Thoracic aorta (tissue), 2 donors: ENCODE measurements at regions not wholly inside any gene's neighbourhood (a gene's known extent, or its start where the extent isn't known, plus 50 kb on each side); places are given as distances from the start of the nearest gene placed in this dataset.

Experiments
- ATAC-seq: fragments of 150-250 bp; one replicate; pipeline ENCODE4 v1.8.0; 2017; ENCODE audit warnings: low read depth; ENCODE audit not compliant: insufficient number of reproducible peaks, low FRiP score
- DNase-seq: peaks from one replicate; pipeline ENCODE4 v3.0.0-alpha.2; 2020; ENCODE audit warnings: low spot score
- H3K27ac ChIP-seq, 2 donors: fragments of 200-600 bp; sonication (generic); 1 replicate in 1 of 2; 2 replicates in 1 of 2; pipeline ENCODE4 v1.5.1; 2016; ENCODE audit warnings: mild to moderate bottlenecking in 2 of 2, moderate library complexity in 2 of 2
- H3K27me3 ChIP-seq: fragments of 200-600 bp; sonication (generic); replicated peaks from 2 replicates; pipeline ENCODE4 v1.6.0; 2016; ENCODE audit warnings: mild to moderate bottlenecking; ENCODE audit not compliant: insufficient read depth
- H3K36me3 ChIP-seq: fragments of 200-600 bp; sonication (generic); one replicate; pipeline ENCODE4 v1.5.1; 2016
- H3K4me1 ChIP-seq, 2 donors: fragments of 200-600 bp; sonication (generic); 1 replicate in 1 of 2; 2 replicates in 1 of 2; pipeline versions ENCODE4 v1.5.1 to v1.6.0; 2016; ENCODE audit warnings: low read depth in 2 of 2, mild to moderate bottlenecking in 1 of 2; ENCODE audit not compliant: control insufficient read depth in 1 of 2
- H3K4me3 ChIP-seq: fragments of 200-600 bp; sonication (generic); 2 replicates; pipeline ENCODE4 v1.5.1; 2016; ENCODE audit warnings: mild to moderate bottlenecking
- H3K9me3 ChIP-seq: fragments of 200-600 bp; sonication (generic); 2 replicates; pipeline ENCODE4 v1.5.1; 2016
- TF ChIP-seq, protein P1 (sequence below): fragments of 200-600 bp; sonication (generic); IDR thresholded peaks from one replicate; pipeline ENCODE4 v1.5.1; 2019; ENCODE audit warnings: antibody characterized with exemption

GRCh38 chr4:35872273-35872672 lies 372.0 kb downstream of the ARAP2 start:
- Histone ChIP-seq H3K27ac (no peak overlapping the region), H3K4me3 (no peak overlapping the region), H3K4me1 (no peaks in the 10 kb centered on the region), H3K9me3 (no peaks in the 10 kb centered on the region), H3K36me3 (no peaks in the 10 kb centered on the region), H3K27me3 (no peaks in the 10 kb centered on the region)
- no peak for ATAC-seq
- TF ChIP-seq, protein P1, sequence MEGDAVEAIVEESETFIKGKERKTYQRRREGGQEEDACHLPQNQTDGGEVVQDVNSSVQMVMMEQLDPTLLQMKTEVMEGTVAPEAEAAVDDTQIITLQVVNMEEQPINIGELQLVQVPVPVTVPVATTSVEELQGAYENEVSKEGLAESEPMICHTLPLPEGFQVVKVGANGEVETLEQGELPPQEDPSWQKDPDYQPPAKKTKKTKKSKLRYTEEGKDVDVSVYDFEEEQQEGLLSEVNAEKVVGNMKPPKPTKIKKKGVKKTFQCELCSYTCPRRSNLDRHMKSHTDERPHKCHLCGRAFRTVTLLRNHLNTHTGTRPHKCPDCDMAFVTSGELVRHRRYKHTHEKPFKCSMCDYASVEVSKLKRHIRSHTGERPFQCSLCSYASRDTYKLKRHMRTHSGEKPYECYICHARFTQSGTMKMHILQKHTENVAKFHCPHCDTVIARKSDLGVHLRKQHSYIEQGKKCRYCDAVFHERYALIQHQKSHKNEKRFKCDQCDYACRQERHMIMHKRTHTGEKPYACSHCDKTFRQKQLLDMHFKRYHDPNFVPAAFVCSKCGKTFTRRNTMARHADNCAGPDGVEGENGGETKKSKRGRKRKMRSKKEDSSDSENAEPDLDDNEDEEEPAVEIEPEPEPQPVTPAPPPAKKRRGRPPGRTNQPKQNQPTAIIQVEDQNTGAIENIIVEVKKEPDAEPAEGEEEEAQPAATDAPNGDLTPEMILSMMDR = no peak
- DNase-seq = no peak

DNA sequence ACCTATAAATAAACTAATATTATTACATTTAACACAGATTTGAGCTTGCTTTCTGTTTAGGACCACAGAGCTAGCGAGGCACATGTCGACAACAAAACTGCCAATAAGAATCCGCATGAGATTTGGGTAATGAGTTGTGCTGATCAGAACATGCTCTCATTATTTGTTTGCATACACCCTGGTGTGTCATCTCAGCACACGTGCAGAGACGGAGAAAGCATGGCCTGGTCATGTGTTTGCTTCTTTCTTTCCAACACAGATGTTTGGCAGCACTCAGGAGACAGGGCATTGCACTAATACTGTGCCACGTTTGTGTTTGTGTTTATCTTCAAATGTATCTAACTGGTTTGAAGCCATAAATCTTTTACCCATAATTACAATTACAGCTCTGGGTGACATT lies 364.8 kb downstream of the ARAP2 start:
- H3K27me3 ChIP-seq = no peaks in the 10 kb centered on the region
- no peak overlapping the region for H3K27ac ChIP-seq
- H3K9me3 ChIP-seq = no peaks in the 10 kb centered on the region
- TF ChIP-seq, protein P1 = no peak
- DNase-seq = no peak
- no peaks in the 10 kb centered on the region for H3K4me1 ChIP-seq
- H3K36me3 ChIP-seq = no peaks in the 10 kb centered on the region
- no peak for ATAC-seq
- no peak overlapping the region for H3K4me3 ChIP-seq

GRCh38 chr4:35883108-35883507 lies 361.2 kb downstream of the ARAP2 start:
- no peak for DNase-seq
- no peaks in the 10 kb centered on the region for H3K27me3 ChIP-seq
- TF ChIP-seq, protein P1 = no peak
- H3K9me3 ChIP-seq = no peaks in the 10 kb centered on the region
- no peaks in the 10 kb centered on the region for H3K4me1 ChIP-seq
- ATAC-seq = no peak
- H3K4me3 ChIP-seq = no peak overlapping the region
- H3K36me3 ChIP-seq = no peaks in the 10 kb centered on the region
- H3K27ac ChIP-seq = no peak overlapping the region

DNA sequence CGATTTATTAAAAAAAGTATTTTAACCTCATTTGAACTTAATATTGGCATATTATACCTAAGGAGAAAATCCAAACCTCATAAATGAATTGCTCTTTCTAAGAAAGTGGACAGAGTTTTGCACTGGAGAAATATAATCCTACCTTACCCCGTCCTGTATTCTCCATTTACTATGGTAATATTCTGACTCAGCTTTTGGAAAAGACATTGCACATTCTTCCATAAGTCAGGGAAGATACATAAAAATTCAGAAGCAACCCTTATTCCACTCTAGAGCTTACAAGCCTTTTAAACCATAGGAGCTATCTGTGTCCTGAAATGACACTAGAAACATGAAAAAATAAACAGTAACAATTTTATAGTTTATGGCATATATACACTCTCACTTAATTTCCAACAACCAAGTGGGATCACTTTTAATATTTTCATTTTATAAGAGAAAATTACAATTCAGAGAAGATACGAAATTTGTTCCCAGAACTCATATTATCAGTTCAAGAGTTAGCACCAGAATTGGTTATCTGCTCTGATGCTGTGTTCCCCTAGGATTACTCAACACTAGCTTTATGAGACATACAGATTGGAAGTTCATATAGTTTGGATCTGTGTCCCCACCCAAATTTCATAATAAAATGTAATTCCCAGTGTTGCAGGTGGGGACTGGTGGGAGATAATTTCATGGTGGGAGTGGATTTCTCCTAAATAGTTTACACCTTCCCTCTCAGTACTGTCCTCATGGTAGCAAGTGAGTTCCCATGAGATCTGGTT lies 359.4 kb downstream of the ARAP2 start:
- no peaks in the 10 kb centered on the region for H3K9me3 ChIP-seq
- DNase-seq (no peak), ATAC-seq (no peak)
- H3K4me1 ChIP-seq = no peaks in the 10 kb centered on the region
- TF ChIP-seq, protein P1 = no peak
- H3K27ac ChIP-seq = no peak overlapping the region
- no peaks in the 10 kb centered on the region for H3K36me3 ChIP-seq
- no peak overlapping the region for H3K4me3 ChIP-seq
- no peaks in the 10 kb centered on the region for H3K27me3 ChIP-seq

DNA sequence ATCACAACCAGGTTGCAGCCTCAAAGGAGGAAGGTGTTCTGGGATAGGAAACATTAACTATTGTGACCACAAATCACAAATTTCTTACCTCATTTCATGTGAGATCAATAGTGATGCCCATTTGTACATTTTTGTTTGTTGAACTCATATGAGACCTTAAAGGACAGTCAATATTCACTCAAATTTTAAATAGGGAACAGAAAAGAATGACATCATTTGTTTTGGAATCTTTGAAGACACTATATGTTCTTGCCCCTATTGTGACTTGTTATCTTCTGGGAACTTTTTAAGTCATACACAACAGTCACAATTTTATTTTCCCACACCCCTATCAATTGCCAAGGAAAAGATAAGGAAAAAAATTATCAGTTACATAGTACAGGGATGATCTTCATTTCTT lies 346.5 kb downstream of the ARAP2 start:
- DNase-seq (no peak), ATAC-seq (no peak)
- TF ChIP-seq, protein P1 = no peak
- Histone ChIP-seq H3K4me3 (no peak overlapping the region), H3K9me3 (no peaks in the 10 kb centered on the region), H3K27me3 (no peaks in the 10 kb centered on the region), H3K4me1 (no peaks in the 10 kb centered on the region), H3K36me3 (no peaks in the 10 kb centered on the region), H3K27ac (no peak overlapping the region)
